GM19035 (cell line): ENCODE measurements at regions not wholly inside any gene's neighbourhood (a gene's known extent, or its start where the extent isn't known, plus 50 kb on each side); places are given as distances from the start of the nearest gene placed in this dataset.
"Not testable (repeated sequence)": the region's sequence is repeated elsewhere in the genome, so short reads cannot be mapped to it uniquely, and the experiment has no call there.

Source experiments
- ATAC-seq: cut with Tn5 transposase; IDR thresholded peaks from one replicate; pipeline ENCODE4 v1.9.1; 2021; ENCODE audit not compliant: unreplicated experiment

DNA sequence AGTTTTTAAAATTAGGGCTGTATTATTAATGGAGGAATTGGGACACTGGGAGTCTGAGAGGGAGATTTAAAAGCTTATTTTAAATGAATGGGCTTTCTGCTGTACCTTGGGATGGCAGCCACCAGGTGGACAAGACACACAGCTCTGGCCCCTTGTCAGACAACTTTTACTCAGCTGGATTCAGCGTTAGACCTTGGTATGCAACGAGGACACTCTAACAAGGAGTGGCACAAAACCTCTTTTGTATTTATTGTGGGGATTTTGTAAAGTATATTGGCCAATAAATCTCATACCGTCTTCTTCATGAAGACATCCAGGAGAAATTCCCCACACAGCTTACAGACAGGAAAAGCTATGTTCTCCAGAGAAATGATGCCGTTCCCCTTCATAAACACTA lies 105.7 kb downstream of the LCA5 start:
- ATAC-seq: no peak

DNA sequence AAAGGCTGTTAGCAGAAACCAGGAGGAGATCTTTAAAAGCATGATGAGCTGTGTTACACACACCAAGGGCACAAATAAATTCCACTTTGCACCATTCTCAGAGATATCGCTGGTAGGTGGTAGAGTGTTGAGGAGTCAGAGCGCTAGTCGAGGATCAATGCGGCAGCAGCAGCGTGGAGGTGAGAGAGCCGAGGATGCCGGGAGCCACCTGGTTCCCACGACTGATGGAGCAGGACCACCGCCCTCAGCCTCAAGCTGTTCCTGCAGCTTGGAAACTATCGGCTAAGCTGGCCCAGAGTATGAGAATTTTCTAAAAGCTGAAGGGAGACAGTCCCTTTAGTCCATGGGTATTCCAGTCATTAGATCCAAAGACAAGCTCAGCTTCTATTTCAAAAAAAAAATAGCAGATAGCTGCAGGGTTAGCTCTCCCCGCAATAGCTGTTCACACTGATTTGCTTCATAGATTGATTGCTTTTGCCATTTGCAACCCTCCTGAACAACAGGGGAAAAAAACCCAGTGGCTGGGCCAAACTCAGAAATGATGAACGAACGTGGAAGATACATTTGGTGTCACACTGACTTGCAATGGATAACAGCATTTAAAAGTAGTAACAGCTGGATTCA lies 106.2 kb downstream of the LCA5 start:
- no peak for ATAC-seq

DNA sequence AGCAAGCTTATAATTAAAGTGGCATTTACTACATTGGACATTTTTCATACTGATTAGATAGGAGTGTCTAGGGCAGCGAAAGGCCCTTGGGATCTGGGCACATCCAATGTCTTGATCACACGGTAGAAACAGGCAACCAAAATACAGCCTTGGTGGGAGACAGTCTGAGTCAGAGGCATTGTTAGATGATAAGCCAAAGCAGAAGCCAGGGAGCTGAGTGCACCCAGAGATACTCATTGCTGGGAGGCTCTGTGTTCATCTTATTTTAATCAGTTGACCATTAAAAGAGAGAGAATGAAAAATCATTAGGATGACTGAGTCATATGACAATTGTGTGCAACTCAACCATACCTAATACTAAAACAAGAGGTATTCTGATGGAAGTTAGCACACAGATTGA lies 109.5 kb downstream of the LCA5 start:
- no peak for ATAC-seq

DNA sequence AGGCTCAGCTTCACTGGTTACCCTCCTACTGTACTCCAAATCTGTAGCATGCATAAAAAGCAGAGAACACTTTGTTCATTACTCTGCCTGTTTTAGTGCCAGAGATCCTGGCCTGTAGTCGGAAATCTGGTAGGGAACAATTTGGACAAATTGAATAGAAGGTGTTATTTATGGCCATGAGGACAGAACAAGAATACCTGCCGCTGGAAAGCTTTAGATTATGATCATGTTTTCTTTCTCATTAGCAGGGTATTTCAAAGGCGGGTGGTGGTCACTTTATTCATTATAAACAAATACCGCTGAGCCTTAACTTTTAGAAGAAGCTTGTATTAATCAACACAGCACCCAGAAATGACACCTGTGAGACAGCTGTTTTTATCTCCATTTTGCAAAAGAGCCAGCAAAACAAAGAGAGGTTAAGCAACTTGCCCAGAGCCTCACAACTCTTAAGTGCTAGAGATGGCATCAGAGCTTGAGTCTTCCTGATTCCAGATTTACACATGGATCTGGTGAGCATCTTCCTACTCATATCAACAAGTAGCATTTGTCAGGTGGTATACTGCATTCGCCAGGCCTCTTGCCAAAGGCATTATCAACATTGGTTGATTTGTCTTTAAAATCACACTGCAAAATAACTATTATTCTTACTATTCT lies 110.5 kb downstream of the LCA5 start:
- no peak for ATAC-seq

DNA sequence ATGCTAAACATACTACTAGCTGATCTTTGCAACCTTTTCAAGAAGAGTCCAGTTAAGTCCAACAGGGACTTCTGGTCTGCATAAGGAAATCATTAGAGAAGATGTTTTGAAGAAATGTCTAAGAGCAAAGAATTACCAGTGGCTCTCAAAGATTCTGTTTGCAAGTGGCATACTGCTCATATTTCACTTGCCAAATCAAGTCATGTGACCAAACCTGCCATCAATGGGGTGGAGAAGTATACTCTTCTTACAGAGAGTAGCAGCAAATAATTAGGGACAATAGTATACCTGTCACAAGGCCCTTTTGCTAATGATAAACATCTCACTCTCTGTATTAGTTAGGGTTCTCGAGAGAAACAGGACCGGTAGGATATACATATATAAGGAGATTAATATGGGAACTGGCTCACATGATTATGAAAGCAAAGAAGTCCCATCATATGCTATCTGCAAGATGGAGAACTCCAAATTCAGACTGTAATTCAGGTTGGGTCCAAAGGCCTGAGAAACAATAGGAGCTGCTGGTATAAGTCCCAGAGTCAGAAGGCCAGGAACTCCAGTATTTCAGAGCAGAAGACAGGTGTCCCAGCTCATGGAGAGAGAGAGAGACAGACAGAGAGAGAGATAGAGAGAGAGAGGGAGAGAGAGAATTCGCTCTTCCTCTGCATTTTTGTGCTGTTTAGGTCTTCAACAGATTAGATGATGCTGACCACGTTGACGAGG lies 111.5 kb downstream of the LCA5 start:
- no peak for ATAC-seq

DNA sequence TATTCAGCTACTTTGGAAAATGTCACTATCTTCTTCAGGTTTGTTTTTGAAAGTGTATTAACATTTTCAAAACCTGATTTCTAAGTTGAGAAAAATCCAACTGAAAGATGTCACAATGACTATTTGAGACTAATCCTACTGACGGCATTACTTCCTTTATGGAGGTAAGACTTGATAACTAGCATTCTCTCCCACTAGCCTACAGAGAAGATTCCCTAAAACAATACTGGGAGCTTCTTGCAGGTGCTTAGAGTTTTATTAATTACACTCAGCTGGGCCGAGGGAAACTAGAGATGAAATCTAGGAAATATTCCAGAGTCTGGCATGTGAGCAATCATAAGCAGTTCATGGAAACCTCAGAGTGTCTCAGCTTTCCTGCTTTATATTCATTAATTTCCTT lies 114.0 kb downstream of the LCA5 start:
- ATAC-seq: no peak

DNA sequence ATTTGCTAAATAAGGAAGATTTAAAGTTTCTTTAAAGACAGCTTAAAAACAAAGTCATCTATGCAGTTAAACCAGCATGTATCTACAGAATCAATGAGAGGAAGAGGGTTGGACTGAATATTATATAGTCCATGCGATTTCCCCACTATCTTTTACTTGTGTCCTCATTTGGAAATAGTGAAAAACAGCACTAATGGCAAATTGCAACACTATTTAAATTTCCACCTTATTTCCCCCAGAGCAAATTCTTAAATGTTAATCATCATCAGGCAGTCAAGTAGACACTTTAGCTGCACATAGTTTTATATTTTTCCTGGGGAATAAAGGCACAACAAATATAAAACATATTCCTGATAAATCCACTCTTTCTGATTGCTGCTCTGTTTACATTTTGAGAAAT lies 114.6 kb downstream of the LCA5 start:
- ATAC-seq: no peak

DNA sequence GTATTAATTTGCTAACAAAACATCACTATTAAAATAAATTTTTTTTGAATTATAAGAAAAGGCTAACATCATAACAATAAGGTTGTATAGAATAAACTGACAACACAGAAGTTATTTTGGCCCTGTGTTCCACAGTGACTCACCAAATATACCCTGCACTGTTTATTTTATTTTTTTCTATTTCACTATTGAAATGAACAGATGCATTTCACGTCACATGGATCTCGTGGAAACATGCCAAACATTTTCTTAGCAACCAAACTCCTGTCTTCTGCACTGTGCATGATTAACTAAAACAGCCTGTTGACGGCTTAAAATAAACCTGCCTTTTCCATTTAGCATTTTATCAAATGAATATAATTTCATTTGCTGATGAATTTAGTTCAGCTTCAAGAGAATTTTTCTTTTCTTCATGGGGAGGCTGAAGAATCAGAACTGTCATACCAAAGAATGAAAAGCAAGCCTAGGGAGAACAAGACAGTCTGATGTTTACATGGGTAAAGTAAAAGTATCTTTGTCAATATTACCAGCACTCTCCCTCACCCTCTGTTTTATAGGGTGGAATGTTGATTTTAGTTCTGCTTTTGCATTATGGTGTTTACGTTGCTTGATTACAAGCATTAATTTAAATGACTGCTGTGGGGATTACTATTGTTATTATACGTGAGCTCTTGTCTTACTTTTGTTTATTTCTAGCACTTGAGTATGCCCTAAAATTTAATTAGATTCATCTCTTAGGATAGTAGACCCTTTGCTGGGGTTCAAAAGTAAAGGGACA lies 115.3 kb downstream of the LCA5 start:
- ATAC-seq: peak; percentile 64

DNA sequence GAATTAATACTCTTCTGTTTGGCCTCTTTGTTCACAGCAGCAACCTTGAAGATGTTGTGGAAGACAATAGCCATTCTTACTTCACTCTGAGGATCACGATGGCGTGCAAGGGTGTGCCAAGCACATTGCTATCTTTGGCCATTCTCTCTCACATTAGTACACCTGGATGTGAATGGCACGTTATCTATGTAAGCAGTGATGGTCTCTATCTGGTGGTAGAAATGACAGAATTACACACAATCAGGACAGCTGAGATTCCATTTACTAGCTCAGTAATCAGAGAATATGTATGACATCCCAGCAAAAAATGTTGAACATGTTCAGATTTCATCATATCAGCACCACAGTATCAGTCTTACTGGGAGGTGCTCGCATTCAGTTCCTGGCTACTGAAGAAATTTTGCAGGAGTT lies 116.2 kb downstream of the LCA5 start:
- ATAC-seq: no peak

DNA sequence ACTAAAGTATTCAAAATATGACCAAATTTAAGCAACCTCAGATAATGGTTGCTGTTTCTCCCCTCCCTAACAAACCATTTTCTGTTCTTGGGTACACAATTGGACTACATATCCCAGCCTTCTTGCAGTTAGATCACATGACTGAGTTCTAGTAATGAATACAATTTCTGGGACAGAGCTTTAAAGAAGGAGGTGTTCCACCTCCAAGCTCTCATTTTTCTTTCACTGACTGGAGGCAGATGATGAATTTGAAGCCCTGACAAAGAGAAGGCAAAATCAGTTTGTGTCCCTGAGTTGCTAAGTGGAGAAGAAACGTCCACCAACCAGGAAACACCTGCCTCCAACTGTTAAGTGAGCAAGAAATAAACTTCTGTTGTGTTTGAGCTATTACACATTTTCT lies 117.2 kb downstream of the LCA5 start:
- ATAC-seq: no peak

DNA sequence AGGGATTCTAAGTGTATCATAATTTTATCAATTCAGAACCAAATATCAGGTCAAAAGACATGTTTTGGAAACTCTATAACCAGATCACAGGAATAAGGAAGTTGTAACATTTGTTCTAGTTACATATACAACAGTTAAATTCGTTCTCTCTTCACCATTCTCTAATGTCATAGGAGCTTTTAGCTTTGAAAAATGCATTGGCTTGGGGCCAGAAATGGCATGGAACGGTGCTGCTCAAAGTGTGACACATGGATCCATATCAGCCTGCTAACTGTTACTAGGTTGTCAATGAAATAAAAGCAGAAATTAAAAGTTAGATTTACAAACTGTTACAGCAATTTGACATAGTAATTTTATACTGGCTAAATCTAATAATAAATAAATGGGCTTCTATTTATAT lies 120.3 kb downstream of the LCA5 start:
- no peak for ATAC-seq

DNA sequence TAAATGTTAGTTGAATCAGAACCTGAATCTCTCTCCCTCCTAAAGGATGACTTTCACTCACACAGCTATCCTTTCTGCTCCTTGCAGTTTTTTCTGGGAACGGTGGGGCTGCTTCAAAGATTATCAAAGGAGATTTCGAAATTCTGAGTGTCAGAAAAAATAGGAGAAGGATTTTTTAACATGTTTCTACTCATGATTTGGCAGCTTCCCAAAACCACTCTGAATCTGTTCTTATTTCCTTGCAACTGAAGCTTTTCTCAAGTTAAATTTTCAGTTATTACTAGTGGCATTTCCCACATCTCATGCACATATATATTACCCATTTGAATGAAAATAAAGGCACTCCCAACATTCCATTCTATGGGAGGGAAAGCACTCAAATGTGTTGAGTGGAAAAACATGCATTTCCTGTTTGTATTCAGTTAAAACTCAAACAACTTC lies 123.6 kb downstream of the LCA5 start:
- no peak for ATAC-seq

DNA sequence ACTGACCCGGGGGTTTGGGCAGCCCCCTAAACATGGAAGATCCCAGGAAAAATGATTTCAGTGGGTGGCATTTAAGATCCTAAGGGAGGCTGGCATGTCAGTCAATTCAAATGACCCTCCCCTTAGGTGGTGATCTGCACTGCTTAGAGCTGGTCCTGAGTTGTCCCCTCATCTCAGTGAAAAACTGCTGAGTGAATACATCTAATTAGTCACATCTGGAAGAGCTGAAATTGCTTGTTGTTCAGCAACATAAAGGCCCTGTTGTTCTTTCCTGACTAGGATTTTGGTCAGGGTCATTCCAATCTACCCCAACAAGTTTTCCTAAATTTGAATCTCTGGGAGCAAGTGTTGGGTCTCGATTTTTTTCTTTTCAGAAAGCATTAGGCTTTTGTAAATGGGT lies 126.4 kb downstream of the LCA5 start:
- ATAC-seq: no peak

DNA sequence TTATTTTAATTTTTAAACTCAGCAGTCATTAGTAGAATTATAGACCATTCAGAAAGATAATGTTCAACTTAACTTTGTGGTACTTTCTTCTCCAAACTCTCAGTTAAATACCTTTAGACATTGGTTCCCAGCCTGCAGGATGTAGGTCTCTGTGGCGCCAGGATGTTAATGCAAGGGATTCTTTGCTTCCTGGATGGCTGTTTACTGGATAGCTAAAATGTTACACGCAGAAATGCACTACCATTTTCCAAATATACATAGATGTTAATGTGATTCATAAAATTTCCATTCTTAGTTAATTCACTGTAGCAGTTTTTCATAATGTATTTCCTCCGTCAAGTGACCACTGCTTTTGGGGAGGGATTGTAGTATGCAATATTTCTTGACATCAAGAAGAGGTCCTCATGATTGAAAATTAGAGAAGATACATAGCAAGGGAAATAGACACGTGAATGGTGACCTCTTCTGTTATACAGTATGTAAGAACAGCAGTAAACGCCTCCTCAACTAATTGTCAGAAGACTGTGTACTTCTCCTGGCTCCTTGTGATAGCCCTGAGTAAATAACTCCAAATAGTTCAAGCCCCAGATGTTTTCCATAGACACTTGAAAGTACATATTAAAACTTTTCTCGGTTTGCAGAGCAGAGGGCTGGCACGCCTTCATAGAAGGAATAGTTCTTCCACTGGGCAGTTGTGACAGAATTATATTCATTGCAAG lies 128.8 kb downstream of the LCA5 start:
- no peak for ATAC-seq

DNA sequence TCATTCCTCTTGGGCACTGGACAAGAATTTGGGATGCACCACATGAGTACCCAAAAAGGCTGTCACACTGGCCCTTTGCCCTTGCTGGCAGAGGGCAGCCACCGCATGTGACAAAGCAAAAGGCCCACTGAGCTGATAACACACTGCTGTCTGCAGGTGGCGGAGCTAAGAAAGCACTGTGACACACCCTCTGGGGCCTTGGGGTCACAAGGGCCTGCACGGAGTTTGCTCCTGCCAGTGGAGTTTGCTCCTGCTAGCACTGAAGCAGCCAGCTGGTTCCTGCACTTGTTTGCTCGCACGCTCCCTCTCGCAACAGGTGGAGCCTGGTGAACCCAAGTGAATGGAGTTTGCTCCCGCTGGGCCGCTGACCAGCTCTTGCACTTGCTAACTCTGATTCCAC lies 132.6 kb downstream of the LCA5 start:
- no peak for ATAC-seq

DNA sequence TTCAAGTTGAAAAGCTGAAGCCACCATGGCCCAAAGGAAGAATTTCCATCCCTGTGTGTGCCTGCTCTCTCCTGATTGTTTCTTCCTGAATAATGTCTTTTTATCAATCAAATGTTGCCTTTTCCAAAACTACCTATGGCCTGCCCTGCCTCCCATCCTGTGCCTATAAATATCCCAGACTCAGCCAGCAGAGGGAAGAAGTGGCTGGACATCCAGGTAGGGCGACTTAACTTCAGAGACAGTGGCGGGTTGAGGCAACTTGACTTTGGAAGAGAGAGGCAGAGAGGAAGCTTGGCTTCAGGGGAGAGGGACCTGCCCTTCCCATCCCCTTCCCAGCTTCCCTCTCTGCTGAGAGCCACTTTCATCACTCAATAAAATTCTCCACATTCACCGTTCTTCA lies 133.0 kb downstream of the LCA5 start:
- no peak for ATAC-seq

DNA sequence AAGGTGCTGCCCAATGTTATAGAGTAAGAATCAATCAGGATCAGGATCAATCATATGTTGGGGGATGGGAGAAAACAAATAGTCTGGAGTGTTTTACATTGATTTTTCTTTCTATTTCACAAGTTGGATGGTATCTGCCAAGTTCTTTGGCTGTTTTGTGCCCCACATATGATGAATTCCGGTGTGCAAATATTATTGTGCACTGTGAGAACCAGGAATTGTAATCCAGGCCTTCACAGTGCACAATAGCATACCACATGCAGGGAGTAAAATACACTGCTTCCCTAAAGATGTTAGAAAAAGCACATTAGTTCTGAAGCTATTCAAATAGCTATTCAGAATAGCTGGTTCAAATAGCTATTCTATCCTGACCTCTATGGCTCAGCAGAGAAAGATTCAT lies 133.7 kb downstream of the LCA5 start:
- ATAC-seq: no peak

DNA sequence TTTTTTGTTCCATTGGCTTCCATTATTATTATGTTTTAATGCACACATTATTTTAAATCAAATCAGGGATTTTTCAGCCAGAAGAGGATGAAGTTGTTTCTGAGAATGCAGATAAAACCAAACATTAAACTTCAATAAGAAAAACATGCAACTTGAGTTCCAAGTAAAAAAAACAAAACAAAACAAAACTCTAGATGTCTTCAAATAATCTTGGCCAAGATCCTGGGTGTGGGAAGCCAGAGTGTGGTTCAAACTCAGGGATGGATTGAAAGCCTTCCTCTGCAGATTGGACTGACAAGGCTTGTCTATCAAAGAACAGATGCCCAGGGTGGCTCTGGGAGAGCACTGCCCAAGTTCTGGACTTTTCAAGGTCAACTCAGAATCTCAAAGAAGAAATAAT lies 134.1 kb downstream of the LCA5 start:
- ATAC-seq: no peak

DNA sequence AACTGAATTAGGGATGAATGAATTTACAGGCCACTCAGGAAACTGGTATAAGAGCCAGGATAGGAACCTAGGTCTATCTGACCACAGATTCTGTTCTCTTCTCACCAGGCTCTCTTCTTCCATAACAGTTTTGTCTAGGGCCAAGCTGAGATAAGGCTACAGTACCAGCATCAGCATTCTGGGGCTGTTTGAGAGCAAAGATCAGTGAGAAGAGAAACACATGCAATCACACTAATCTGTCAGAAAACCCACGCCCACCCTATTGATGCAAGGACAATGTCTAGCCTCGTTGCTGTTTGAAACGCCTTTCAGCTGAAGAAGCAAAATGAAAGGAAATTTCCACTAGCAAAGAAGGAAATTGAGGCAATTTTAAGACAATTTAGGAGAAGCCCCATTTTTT lies 137.7 kb downstream of the LCA5 start:
- ATAC-seq: no peak

DNA sequence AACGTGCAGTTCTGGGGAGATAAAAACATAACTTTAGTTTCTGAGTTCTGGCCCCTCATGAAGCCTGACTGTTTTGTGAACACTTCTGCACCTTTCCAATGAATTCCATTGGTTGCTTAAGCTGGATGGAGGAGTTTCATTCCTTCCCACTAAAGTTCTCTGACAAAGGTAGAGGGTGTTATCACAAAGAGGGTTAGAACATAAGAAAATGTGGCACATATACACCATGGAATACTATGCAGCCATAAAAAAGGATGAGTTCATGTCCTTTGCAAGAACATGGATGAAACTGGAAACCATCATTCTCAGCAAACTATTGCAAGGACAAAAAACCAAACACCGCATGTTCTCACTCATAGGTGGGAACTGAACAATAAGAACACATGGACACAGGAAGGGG lies 138.6 kb downstream of the LCA5 start:
- not testable (repeated sequence) for ATAC-seq

DNA sequence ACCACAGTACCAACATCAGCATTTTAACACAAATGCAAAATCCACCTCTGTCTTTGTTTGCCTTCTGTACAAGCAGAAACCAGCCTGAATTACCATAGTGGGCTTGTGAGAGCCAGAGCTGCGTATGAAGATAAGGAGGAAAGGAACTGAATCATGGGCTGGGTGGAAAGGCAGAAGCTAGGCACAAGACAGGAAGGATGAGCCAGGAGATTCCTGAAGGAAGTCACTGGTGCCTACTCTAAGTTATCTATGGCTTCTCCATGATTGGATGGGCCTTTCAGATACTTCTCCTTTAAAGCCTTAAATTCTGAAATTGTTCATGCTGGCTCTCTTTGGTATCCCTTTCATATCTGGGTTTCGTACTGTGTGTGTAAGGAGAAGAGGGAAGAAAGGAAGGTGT lies 140.6 kb downstream of the LCA5 start:
- no peak for ATAC-seq
